ENCODE measurements at regions not wholly inside any gene's neighbourhood (a gene's known extent, or its start where the extent isn't known, plus 50 kb on each side); places are given as distances from the start of the nearest gene placed in this dataset.
"Not testable (repeated sequence)": the region's sequence is repeated elsewhere in the genome, so short reads cannot be mapped to it uniquely, and the experiment has no call there.

- H3K4me1 ChIP-seq, result no peaks in the 10 kb centered on the region
- ATAC-seq, result no peak
- WGBS, 2 donors (ENCODE audit: low coverage in 1 of 2), result 100% methylated on average over 1 of the region's 1 CpG
Measured at GRCh38 chr5:25979086-25979485, 1059.3 kb downstream of the CDH9 start.

GRCh38 chr5:25975885-25976284 is 1062.5 kb downstream of the CDH9 start:
- no peaks in the 10 kb centered on the region for H3K9me3 ChIP-seq
- no peak overlapping the region for H3K27ac ChIP-seq
- no peak for ATAC-seq
- H3K4me3 ChIP-seq, result no peak overlapping the region
- H3K4me1 ChIP-seq, result no peaks in the 10 kb centered on the region
- WGBS, 2 donors (ENCODE audit: low coverage in 1 of 2), result 54 to 56% methylated on average over 2 of the region's 2 CpGs
- H3K27me3 ChIP-seq, result no peaks in the 10 kb centered on the region
- H3K36me3 ChIP-seq, result no peaks in the 10 kb centered on the region
- TF ChIP-seq POLR2AphosphoS5 (IDR thresholded peaks at IDR 0.05) (no peak), EP300 (IDR thresholded peaks at IDR 0.05) (no peak), CTCF (IDR thresholded peaks at IDR 0.05) (no peak), POLR2A (IDR thresholded peaks at IDR 0.05) (no peak)

More at GRCh38 chr5:25979086-25979485, 1059.3 kb downstream of the CDH9 start:
- no peak for TF ChIP-seq POLR2A (IDR thresholded peaks at IDR 0.05)
- TF ChIP-seq CTCF (IDR thresholded peaks at IDR 0.05), result no peak
- no peak for TF ChIP-seq EP300 (IDR thresholded peaks at IDR 0.05)
- no peak for TF ChIP-seq POLR2AphosphoS5 (IDR thresholded peaks at IDR 0.05)
- H3K27ac ChIP-seq, result no peak overlapping the region
- no peak overlapping the region for H3K4me3 ChIP-seq
- no peaks in the 10 kb centered on the region for H3K36me3 ChIP-seq
- H3K27me3 ChIP-seq, result no peaks in the 10 kb centered on the region
- no peaks in the 10 kb centered on the region for H3K9me3 ChIP-seq

- ATAC-seq, result no peak
- H3K9me3 ChIP-seq, result no peaks in the 10 kb centered on the region
- no peak for TF ChIP-seq POLR2A (IDR thresholded peaks at IDR 0.05)
- no peak for TF ChIP-seq POLR2AphosphoS5 (IDR thresholded peaks at IDR 0.05)
- no peak for TF ChIP-seq EP300 (IDR thresholded peaks at IDR 0.05)
- TF ChIP-seq CTCF (IDR thresholded peaks at IDR 0.05), result no peak
- WGBS, 2 donors (ENCODE audit: low coverage in 1 of 2), result 74 to 100% methylated on average over 1 of the region's 1 CpG
- no peaks in the 10 kb centered on the region for H3K4me1 ChIP-seq
- H3K27me3 ChIP-seq, result no peaks in the 10 kb centered on the region
- H3K36me3 ChIP-seq, result no peaks in the 10 kb centered on the region
- H3K27ac ChIP-seq, result no peak overlapping the region
- no peak overlapping the region for H3K4me3 ChIP-seq
Measured at GRCh38 chr5:25974451-25974850, 1063.9 kb downstream of the CDH9 start.

- H3K4me3 ChIP-seq, result no peak overlapping the region
- H3K4me1 ChIP-seq, result no peaks in the 10 kb centered on the region
- no peak for ATAC-seq
- H3K36me3 ChIP-seq, result no peaks in the 10 kb centered on the region
- H3K27ac ChIP-seq, result no peak overlapping the region
- H3K27me3 ChIP-seq, result no peaks in the 10 kb centered on the region
- TF ChIP-seq CTCF (IDR thresholded peaks at IDR 0.05), result no peak
- no peak for TF ChIP-seq EP300 (IDR thresholded peaks at IDR 0.05)
- TF ChIP-seq POLR2A (IDR thresholded peaks at IDR 0.05), result no peak
- TF ChIP-seq POLR2AphosphoS5 (IDR thresholded peaks at IDR 0.05), result no peak
- 80 to 82% methylated on average over 3 of the region's 3 CpGs for WGBS, 2 donors (ENCODE audit: low coverage in 1 of 2)
- peaks cover 0 to 11% (median 0%) of the 10 kb centered on the region in 3 donors for H3K9me3 ChIP-seq
Measured at GRCh38 chr5:25970906-25971489, 1067.4 kb downstream of the CDH9 start.

- WGBS, 2 donors (ENCODE audit: low coverage in 1 of 2), result 90 to 100% methylated on average over 2 of the region's 2 CpGs
- H3K4me3 ChIP-seq, H3K27ac ChIP-seq, H3K36me3 ChIP-seq, ATAC-seq, H3K27me3 ChIP-seq, H3K4me1 ChIP-seq: not testable (repeated sequence)
- peaks cover 0 to 11% (median 0%) of the 10 kb centered on the region in 3 donors for H3K9me3 ChIP-seq
Measured at GRCh38 chr5:25969042-25969441, 1069.3 kb downstream of the CDH9 start.

All from gastroesophageal sphincter (tissue), 4 donors.